Gastrocnemius medialis (tissue), 4 donors: ENCODE measurements at regions not wholly inside any gene's neighbourhood (a gene's known extent, or its start where the extent isn't known, plus 50 kb on each side); places are given as distances from the start of the nearest gene placed in this dataset.

Experiments used
- CTCF ChIP-seq, 5 experiments: fragments of 450-650 bp in 3 of 5; fragments of 200-600 bp in 2 of 5; sonication (generic) in 2 of 5; IDR thresholded peaks in 4 of 5; conservative IDR thresholded peaks in 1 of 5; 1 replicate in 4 of 5; 2 replicates in 1 of 5; pipeline ENCODE4 v1.5.1; 2016 to 2019; ENCODE audit warnings: antibody characterized with exemption in 5 of 5, mild to moderate bottlenecking in 3 of 5, moderate library complexity in 3 of 5
- POLR2A ChIP-seq, 2 donors: fragments of 450-650 bp; IDR thresholded peaks; one replicate each; pipeline ENCODE4 v1.6.1; 2017; ENCODE audit warnings: antibody characterized with exemption in 2 of 2, mild to moderate bottlenecking in 2 of 2, moderate library complexity in 2 of 2

- TF ChIP-seq POLR2A (IDR thresholded peaks at IDR 0.05) (no peak), CTCF (IDR thresholded peaks at IDR 0.05 in 4 of 5, conservative IDR thresholded peaks at IDR 0.05 in 1 of 5) (no peak)
These were observed 533.9 kb downstream of the VRK1 start for GRCh38 chr14:97331058-97331457.
